ENCODE measurements at regions not wholly inside any gene's neighbourhood (a gene's known extent, or its start where the extent isn't known, plus 50 kb on each side); places are given as distances from the start of the nearest gene placed in this dataset.
"Not testable (repeated sequence)": the region's sequence is repeated elsewhere in the genome, so short reads cannot be mapped to it uniquely, and the experiment has no call there.

- DNase-seq, result no peak
Observed at GRCh38 chrX:102784550-102784949, 64.0 kb downstream of the GPRASP3 start.

GRCh38 chrX:102787283-102787682, 66.7 kb downstream of the GPRASP3 start:
- DNase-seq, result no peak

- no peak for DNase-seq
Observed at GRCh38 chrX:102808336-102808735, 87.8 kb downstream of the GPRASP3 start.

GRCh38 chrX:102818269-102818668, 97.7 kb downstream of the GPRASP3 start:
- not testable (repeated sequence) for DNase-seq

- peak; percentile 5 for DNase-seq
Observed at GRCh38 chrX:102832661-102833060, 104.4 kb upstream of the RAB40AL start.

GRCh38 chrX:102833136-102833535, 103.9 kb upstream of the RAB40AL start:
- no peak for DNase-seq

- peak; percentile 0 for DNase-seq
Observed at GRCh38 chrX:102835504-102836146, 101.4 kb upstream of the RAB40AL start.

GRCh38 chrX:102837847-102838246, 99.2 kb upstream of the RAB40AL start:
- no peak for DNase-seq

- no peak for DNase-seq
Observed at GRCh38 chrX:102840871-102841705, 96.0 kb upstream of the RAB40AL start.

GRCh38 chrX:102841706-102842003, 95.4 kb upstream of the RAB40AL start:
- no peak for DNase-seq

GRCh38 chrX:102845020-102845419, 92.1 kb upstream of the RAB40AL start:
- no peak for DNase-seq

GRCh38 chrX:102846544-102847236, 90.4 kb upstream of the RAB40AL start:
- DNase-seq, result no peak

GRCh38 chrX:102847362-102847761, 89.7 kb upstream of the RAB40AL start:
- DNase-seq, result no peak

GRCh38 chrX:102849396-102849795, 87.7 kb upstream of the RAB40AL start:
- no peak for DNase-seq

- DNase-seq, result peak; percentile 65
Observed at GRCh38 chrX:102858826-102859549, 78.1 kb upstream of the RAB40AL start.

- DNase-seq, result no peak
Observed at GRCh38 chrX:102859550-102859871, 77.6 kb upstream of the RAB40AL start.

- no peak for DNase-seq
Observed at GRCh38 chrX:102860235-102860634, 76.8 kb upstream of the RAB40AL start.

GRCh38 chrX:102863735-102864134, 73.3 kb upstream of the RAB40AL start:
- DNase-seq, result peak; percentile 57

- DNase-seq, result no peak
Observed at GRCh38 chrX:102866981-102867656, 70.0 kb upstream of the RAB40AL start.

- no peak for DNase-seq
Observed at GRCh38 chrX:102883491-102883890, 53.6 kb upstream of the RAB40AL start.

Data from NCI-H2171 treated with DMSO at 0.1 percent for 48 hours (cell line).